Memory B cell (primary cell): ENCODE measurements at regions not wholly inside any gene's neighbourhood (a gene's known extent, or its start where the extent isn't known, plus 50 kb on each side); places are given as distances from the start of the nearest gene placed in this dataset.

ENCODE experiments used
- ATAC-seq: fragments of 150-1000 bp; cut with Tn5 transposase; 2 replicates; pipeline ENCODE4 v1.10.0; 2021; ENCODE audit warnings: low read depth, mild to moderate bottlenecking, moderate library complexity
- DNase-seq, 2 donors: peaks; one replicate each; pipeline ENCODE4 v3.0.0; 2022; ENCODE audit warnings: low spot score in 2 of 2
- H3K27ac Mint-ChIP-seq: one replicate; pipeline ENCODE4 v1.8.0; 2022; ENCODE audit warnings: mild to moderate bottlenecking, moderate library complexity, mixed read lengths
- H3K27me3 Mint-ChIP-seq: one replicate; pipeline ENCODE4 v1.8.0; 2022; ENCODE audit warnings: mixed read lengths
- H3K36me3 Mint-ChIP-seq: one replicate; pipeline ENCODE4 v1.8.0; 2022; ENCODE audit warnings: mild to moderate bottlenecking, mixed read lengths
- H3K4me1 Mint-ChIP-seq: one replicate; pipeline ENCODE4 v1.8.0; 2022; ENCODE audit warnings: mixed read lengths
- H3K4me3 Mint-ChIP-seq: one replicate; pipeline ENCODE4 v1.8.0; 2022; ENCODE audit warnings: mild to moderate bottlenecking, moderate library complexity, mixed read lengths
- H3K9me3 Mint-ChIP-seq: one replicate; pipeline ENCODE4 v1.8.0; 2022; ENCODE audit warnings: mixed read lengths

GRCh38 chr20:50283922-50284810, 93.5 kb downstream of the CEBPB start:
- DNase-seq: no peak
- H3K27me3 Mint-ChIP-seq: peaks cover 27% of the 10 kb centered on the region

GRCh38 chr20:50284811-50285375, 94.3 kb downstream of the CEBPB start:
- DNase-seq: no peak
- H3K36me3 Mint-ChIP-seq: no peaks in the 10 kb centered on the region
- no peak overlapping the region for H3K4me3 Mint-ChIP-seq
- no peak overlapping the region for H3K27ac Mint-ChIP-seq
- no peak for ATAC-seq
- peaks cover 28% of the 10 kb centered on the region for H3K27me3 Mint-ChIP-seq
- H3K4me1 Mint-ChIP-seq: peaks cover 17% of the 10 kb centered on the region
- H3K9me3 Mint-ChIP-seq: no peaks in the 10 kb centered on the region

More at GRCh38 chr20:50283922-50284810, 93.5 kb downstream of the CEBPB start:
- Mint-ChIP-seq H3K36me3 (no peaks in the 10 kb centered on the region), H3K4me1 (peaks cover 17% of the 10 kb centered on the region), H3K4me3 (peak overlapping the region; percentile 24), H3K9me3 (no peaks in the 10 kb centered on the region), H3K27ac (peak overlapping the region; percentile 81)
- ATAC-seq: no peak

GRCh38 chr20:50285376-50286173, 94.9 kb downstream of the CEBPB start:
- Mint-ChIP-seq H3K27ac (peak overlapping the region; percentile 10), H3K27me3 (peaks cover 29% of the 10 kb centered on the region), H3K4me3 (peak overlapping the region; percentile 64), H3K9me3 (no peaks in the 10 kb centered on the region), H3K36me3 (no peaks in the 10 kb centered on the region), H3K4me1 (peaks cover 17% of the 10 kb centered on the region)
- DNase-seq (peak in 1 of 2 donors; percentile 24), ATAC-seq (peak; percentile 82)

- Mint-ChIP-seq H3K27me3 (peaks cover 33% of the 10 kb centered on the region), H3K27ac (peak overlapping the region; percentile 10), H3K4me3 (peak overlapping the region; percentile 64), H3K4me1 (peaks cover 17% of the 10 kb centered on the region), H3K36me3 (no peaks in the 10 kb centered on the region), H3K9me3 (no peaks in the 10 kb centered on the region)
- no peak for DNase-seq
- peak; percentile 31 for ATAC-seq
Measured at GRCh38 chr20:50286174-50286511, 95.5 kb downstream of the CEBPB start.

GRCh38 chr20:50286609-50287008, 96.0 kb downstream of the CEBPB start:
- Mint-ChIP-seq H3K4me1 (peaks cover 17% of the 10 kb centered on the region), H3K27ac (peak overlapping the region; percentile 10), H3K9me3 (no peaks in the 10 kb centered on the region), H3K27me3 (peaks cover 33% of the 10 kb centered on the region), H3K36me3 (no peaks in the 10 kb centered on the region), H3K4me3 (peak overlapping the region; percentile 64)
- ATAC-seq (peak; percentile 28), DNase-seq (no peak)

GRCh38 chr20:50287512-50287911, 96.9 kb downstream of the CEBPB start:
- peaks cover 33% of the 10 kb centered on the region for H3K27me3 Mint-ChIP-seq
- no peaks in the 10 kb centered on the region for H3K36me3 Mint-ChIP-seq
- no peak overlapping the region for H3K4me3 Mint-ChIP-seq
- no peaks in the 10 kb centered on the region for H3K9me3 Mint-ChIP-seq
- peaks cover 17% of the 10 kb centered on the region for H3K4me1 Mint-ChIP-seq
- no peak overlapping the region for H3K27ac Mint-ChIP-seq
- ATAC-seq: no peak
- DNase-seq: no peak

GRCh38 chr20:50288128-50288623, 97.5 kb downstream of the CEBPB start:
- Mint-ChIP-seq H3K36me3 (no peaks in the 10 kb centered on the region), H3K4me3 (no peak overlapping the region), H3K4me1 (peaks cover 15% of the 10 kb centered on the region), H3K27ac (no peak overlapping the region), H3K9me3 (no peaks in the 10 kb centered on the region), H3K27me3 (peaks cover 30% of the 10 kb centered on the region)
- no peak for ATAC-seq
- DNase-seq: no peak

- H3K9me3 Mint-ChIP-seq: no peaks in the 10 kb centered on the region
- no peaks in the 10 kb centered on the region for H3K36me3 Mint-ChIP-seq
- peaks cover 11% of the 10 kb centered on the region for H3K4me1 Mint-ChIP-seq
- no peak overlapping the region for H3K4me3 Mint-ChIP-seq
- no peak for DNase-seq
- peaks cover 27% of the 10 kb centered on the region for H3K27me3 Mint-ChIP-seq
- no peak for ATAC-seq
- H3K27ac Mint-ChIP-seq: no peak overlapping the region
Measured at GRCh38 chr20:50289581-50289980, 99.0 kb downstream of the CEBPB start.

GRCh38 chr20:50290112-50290511, 99.5 kb downstream of the CEBPB start:
- no peak for DNase-seq
- no peaks in the 10 kb centered on the region for H3K9me3 Mint-ChIP-seq
- no peaks in the 10 kb centered on the region for H3K36me3 Mint-ChIP-seq
- no peak for ATAC-seq
- H3K27me3 Mint-ChIP-seq: peaks cover 28% of the 10 kb centered on the region
- H3K4me3 Mint-ChIP-seq: no peak overlapping the region
- H3K4me1 Mint-ChIP-seq: peaks cover 11% of the 10 kb centered on the region
- no peak overlapping the region for H3K27ac Mint-ChIP-seq

GRCh38 chr20:50290808-50291207, 100.2 kb downstream of the CEBPB start:
- Mint-ChIP-seq H3K4me3 (no peak overlapping the region), H3K4me1 (peaks cover 8% of the 10 kb centered on the region), H3K9me3 (no peaks in the 10 kb centered on the region), H3K27ac (no peak overlapping the region), H3K36me3 (no peaks in the 10 kb centered on the region), H3K27me3 (peaks cover 31% of the 10 kb centered on the region)
- no peak for ATAC-seq
- DNase-seq: no peak

- ATAC-seq: no peak
- Mint-ChIP-seq H3K4me1 (peaks cover 4% of the 10 kb centered on the region), H3K27me3 (peaks cover 34% of the 10 kb centered on the region)
Measured at GRCh38 chr20:50291254-50292078, 100.8 kb downstream of the CEBPB start.

GRCh38 chr20:50292079-50292590, 101.5 kb downstream of the CEBPB start:
- Mint-ChIP-seq H3K9me3 (no peaks in the 10 kb centered on the region), H3K27ac (no peak overlapping the region), H3K4me1 (peaks cover 3% of the 10 kb centered on the region), H3K36me3 (no peaks in the 10 kb centered on the region), H3K27me3 (peaks cover 34% of the 10 kb centered on the region), H3K4me3 (no peak overlapping the region)
- no peak for ATAC-seq
- DNase-seq: no peak

More at GRCh38 chr20:50291254-50292078, 100.8 kb downstream of the CEBPB start:
- Mint-ChIP-seq H3K27ac (no peak overlapping the region), H3K9me3 (no peaks in the 10 kb centered on the region), H3K4me3 (no peak overlapping the region), H3K36me3 (no peaks in the 10 kb centered on the region)
- no peak for DNase-seq

GRCh38 chr20:50292591-50293283, 102.1 kb downstream of the CEBPB start:
- H3K27me3 Mint-ChIP-seq: peaks cover 31% of the 10 kb centered on the region
- peaks cover 6% of the 10 kb centered on the region for H3K4me1 Mint-ChIP-seq
- no peak overlapping the region for H3K4me3 Mint-ChIP-seq
- DNase-seq: no peak
- ATAC-seq: no peak
- H3K36me3 Mint-ChIP-seq: no peaks in the 10 kb centered on the region
- H3K9me3 Mint-ChIP-seq: no peaks in the 10 kb centered on the region
- H3K27ac Mint-ChIP-seq: no peak overlapping the region
